Left renal cortex interstitium (tissue), 4 donors: ENCODE measurements at regions not wholly inside any gene's neighbourhood (a gene's known extent, or its start where the extent isn't known, plus 50 kb on each side); places are given as distances from the start of the nearest gene placed in this dataset.
"Not testable (repeated sequence)": the region's sequence is repeated elsewhere in the genome, so short reads cannot be mapped to it uniquely, and the experiment has no call there.

Experiments used
- DNase-seq, 4 donors: peaks; one replicate each; pipeline ENCODE4 v3.0.0-alpha.2; 2013; ENCODE audit warnings: low read depth in 4 of 4, low spot score in 2 of 4, missing footprints in 1 of 4

- no peak for DNase-seq
Measured at GRCh38 chr1:29956349-29957030, 720.2 kb downstream of the PTPRU start.

- DNase-seq = no peak
Measured at GRCh38 chr1:29954591-29954990, 718.3 kb downstream of the PTPRU start.

DNA sequence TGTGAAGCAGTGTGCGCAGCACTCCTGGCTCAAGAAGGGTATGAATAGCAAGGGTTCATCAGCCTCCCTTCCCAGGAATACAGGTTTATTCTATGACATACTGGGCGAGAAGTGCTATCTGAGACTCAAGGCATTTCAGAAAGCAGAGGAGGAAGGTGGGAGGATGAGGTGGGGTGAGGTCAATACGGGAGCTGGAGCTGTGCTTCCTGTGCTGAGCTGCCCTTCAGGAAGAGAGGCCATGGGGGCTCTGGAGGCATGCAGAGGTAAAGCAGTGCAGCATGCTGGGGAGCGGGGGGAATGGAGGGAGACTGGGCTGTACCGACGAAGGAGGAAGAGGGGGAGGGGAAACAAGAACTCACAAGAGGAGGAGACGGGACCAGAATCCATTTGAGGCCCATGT lies 717.6 kb downstream of the PTPRU start:
- peak in 2 of 4 donors; percentile 25 to 32 for DNase-seq

DNA sequence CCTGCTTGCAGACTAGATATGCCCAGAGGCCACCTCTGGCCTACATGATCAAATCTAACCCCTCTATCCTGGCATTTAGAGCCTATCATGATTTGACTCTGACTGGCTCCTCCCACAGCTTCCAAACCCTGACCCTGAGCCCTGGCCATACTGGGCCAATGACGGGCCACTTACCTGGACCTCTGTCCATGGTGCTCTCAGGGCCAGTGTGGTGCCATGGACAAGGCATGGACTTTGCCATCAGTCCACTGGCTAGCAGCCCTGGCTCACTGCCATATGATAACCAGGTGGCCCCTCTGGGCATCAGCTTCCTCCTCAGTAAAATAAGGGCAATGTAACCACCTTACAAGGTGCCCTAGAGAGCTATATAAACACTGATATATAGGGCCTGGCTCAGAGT lies 713.4 kb downstream of the PTPRU start:
- no peak for DNase-seq

- no peak for DNase-seq
Measured at GRCh38 chr1:29948581-29948980, 712.3 kb downstream of the PTPRU start.

DNA sequence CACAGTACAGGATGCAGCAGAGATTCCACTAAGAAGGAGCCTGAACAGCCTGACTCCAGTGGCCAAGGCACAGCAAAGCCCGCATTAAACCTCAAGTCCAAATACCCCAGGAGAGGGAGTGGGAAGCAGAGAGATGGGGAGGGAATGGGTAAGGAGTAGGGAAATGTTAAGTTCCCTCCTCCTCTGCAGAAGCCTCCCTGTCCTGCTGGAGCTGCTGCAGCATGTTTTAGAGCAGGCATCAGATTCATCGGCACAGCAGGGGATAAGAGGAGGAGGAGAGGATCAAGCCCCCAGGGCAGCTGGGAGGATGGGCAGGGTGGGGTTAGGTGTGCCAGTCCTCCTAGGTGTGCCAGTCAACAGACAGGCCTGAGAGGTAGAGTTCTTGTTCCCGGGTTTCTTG lies 709.7 kb downstream of the PTPRU start:
- no peak for DNase-seq

DNA sequence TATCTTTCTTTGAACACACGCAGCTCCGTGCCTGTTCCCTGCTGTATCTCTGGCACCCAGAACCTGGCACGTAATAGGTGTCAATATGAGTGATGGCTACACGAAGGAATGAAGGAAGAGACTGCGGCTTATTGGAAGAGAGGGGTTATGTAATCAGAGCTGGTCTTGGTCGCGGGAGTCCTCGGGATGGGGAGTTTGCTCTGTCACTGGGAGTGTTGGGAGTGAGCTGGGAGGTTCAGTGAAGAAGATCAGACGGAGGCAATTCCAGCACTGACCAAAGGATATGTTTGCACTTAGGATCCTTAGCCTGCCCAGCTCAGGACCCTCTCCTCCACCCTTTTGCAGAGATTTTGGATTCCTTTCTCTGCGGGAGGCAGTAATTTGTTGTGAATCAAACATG lies 709.1 kb downstream of the PTPRU start:
- DNase-seq = no peak

GRCh38 chr1:29944253-29944905 lies 708.1 kb downstream of the PTPRU start:
- no peak for DNase-seq

GRCh38 chr1:29943034-29943433 lies 706.7 kb downstream of the PTPRU start:
- DNase-seq = no peak

DNA sequence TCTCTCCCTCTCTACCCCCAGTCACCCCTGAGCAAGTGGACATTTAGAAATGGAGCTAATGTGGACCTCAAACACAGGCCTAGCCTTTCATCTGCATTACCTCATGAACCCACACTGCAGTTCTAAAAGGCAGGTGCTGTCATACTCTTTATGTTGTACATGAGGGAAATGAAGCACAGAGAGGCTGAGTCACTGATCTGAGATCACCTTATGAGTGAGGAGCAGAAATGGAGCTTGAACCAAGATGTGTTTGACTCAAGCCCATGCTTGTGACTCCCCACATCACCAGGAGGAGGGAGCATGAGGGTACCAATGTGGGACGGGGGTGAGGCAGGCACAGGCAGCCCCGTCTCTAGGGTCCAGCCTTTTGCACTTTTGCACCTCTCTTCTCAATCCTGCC lies 702.8 kb downstream of the PTPRU start:
- no peak for DNase-seq

DNA sequence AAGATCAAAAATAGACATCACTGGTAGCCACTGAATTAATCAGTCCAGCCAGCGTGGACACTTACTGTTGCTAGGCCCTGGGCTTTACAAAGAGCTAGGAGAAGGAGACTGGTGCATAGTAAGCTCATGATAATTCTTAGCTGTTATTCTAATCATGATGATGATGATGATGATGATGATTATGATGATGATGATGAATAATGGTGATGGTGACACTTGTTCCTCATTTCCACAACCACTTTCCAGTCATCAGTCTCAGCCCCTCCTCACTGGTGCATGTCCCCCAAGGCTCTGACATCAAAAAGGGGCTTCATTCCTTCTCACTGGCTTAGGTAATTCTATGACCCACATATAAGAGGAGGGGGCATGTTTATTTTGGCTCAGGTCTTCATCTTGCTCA lies 701.0 kb downstream of the PTPRU start:
- no peak for DNase-seq

GRCh38 chr1:29936031-29936544 lies 699.8 kb downstream of the PTPRU start:
- no peak for DNase-seq

DNA sequence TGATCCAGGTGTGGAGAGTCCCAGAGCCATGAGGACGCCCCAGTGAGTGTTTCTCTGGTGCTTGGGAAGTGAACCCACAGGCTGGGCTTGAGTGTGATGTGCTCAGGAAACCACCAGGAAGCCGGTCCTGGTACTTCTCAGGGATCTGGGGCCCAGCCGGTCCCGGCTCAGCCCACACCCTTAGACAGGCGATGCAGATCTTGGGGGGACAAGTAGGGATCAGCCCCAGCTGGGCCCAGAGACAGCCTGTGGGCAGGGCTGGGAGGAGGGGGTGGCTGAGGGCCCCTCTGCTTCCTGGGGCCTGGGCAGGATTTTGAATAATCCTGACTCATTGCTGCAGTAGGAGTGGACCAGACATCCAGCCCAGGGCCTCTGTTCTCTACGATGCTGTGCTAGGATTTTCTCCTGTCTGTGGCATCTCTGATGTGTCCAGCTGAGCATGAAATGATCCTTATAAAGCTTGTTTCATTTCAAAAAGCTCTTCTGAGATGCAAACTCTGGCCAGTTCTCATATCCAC lies 698.0 kb downstream of the PTPRU start:
- DNase-seq = no peak

DNA sequence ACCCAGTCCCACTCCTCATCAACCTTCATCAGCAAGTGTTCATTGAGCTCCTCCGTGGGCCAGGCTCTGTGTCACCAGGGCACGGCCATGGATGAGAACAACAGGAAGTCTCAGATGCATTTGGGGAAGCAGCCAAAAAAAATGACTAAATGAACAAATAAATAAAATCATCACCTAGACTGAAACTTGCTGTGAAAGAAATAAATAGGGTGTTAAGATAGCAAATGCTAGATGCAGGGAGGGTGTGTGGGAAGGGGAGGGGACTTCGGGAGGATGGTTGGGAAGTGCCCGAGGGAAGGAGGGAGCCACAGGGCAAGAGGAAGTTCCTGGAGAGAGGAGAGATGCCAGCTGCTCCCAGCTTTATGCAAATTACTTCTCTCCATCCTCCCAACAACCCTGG lies 696.7 kb downstream of the PTPRU start:
- DNase-seq = no peak

- no peak for DNase-seq
Measured at GRCh38 chr1:29932626-29933025, 696.3 kb downstream of the PTPRU start.

- no peak for DNase-seq
Measured at GRCh38 chr1:29931477-29932175, 695.3 kb downstream of the PTPRU start.

DNA sequence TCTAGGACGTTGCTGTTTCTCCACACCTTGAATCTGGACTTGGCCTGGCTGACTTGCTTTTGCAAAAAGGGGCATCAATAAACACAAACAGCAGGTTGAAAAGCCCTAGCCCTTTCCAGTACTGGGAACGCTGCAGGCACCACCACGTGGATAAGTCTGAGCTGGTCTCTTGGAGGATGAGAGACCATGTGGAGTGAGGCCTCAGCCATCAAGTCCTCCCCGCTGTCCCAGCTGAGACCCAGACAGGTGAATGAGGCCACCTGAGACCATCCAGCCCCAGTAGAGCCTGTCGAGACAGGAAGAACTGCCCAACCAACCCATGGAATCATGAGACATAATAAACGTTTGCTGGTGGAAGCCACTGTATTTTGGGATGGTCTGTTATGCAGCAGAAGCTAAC lies 688.7 kb downstream of the PTPRU start:
- DNase-seq = no peak

- DNase-seq = no peak
Measured at GRCh38 chr1:29924017-29924431, 687.7 kb downstream of the PTPRU start.

DNA sequence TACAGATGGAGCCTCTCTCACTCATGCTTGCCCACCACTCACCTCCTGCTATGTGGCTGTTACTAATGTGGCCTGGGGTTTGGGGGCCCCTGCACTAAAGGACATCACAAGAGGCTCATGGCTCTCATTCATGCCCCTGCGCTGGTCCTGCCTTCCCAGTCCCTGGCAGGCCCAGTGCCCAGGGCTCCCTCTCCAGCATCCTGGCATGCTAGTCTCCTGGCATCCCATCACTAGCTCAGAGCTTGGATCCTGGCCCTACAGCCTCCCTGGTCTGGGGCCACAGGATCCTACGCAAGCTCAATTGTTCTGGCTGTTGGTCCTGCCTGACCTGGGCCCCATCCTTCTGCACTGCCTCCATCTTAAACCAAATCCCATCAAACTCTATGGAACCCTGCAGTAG lies 685.4 kb downstream of the PTPRU start:
- no peak for DNase-seq

- DNase-seq = no peak
Measured at GRCh38 chr1:29920784-29921183, 684.5 kb downstream of the PTPRU start.

DNA sequence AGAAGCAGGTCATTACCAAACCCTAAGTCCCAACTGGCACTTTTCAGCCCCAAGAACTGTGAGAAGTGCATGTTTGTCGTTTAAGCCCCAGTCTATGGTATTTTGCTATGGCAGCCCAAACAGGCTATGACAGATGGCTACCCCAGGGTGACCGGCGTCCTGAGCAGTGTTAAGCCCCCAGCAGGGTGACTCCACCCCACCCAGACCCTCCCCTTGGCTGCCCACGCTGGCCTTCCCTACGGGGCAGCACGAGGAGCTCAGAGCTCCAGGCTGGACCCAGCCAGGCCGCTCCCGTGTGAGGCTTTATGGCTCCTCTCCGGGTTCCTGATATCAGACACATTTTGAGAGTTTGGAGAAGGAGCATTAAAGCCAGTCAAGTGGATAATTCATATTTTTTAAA lies 684.0 kb downstream of the PTPRU start:
- no peak for DNase-seq

- not testable (repeated sequence) for DNase-seq
Measured at GRCh38 chr1:29919041-29919440, 682.7 kb downstream of the PTPRU start.
